T-cell (primary cell): ENCODE measurements at regions not wholly inside any gene's neighbourhood (a gene's known extent, or its start where the extent isn't known, plus 50 kb on each side); places are given as distances from the start of the nearest gene placed in this dataset.

ENCODE experiments used
- ATAC-seq, 4 experiments: fragments of 200-7000 bp in 3 of 4; fragments of 150-1000 bp in 1 of 4; cut with Tn5 transposase; replicated peaks in 1 of 4; 1 replicate in 3 of 4; 2 replicates in 1 of 4; pipeline ENCODE4 v1.10.0; 2021; ENCODE audit warnings: moderate library complexity in 3 of 4, mild to moderate bottlenecking in 2 of 4, moderate number of reproducible peaks in 1 of 4
- CTCF ChIA-PET, 2 donors: fragments of 300-600 bp; sonication (Branson Sonifier 250); formaldehyde crosslinking; loops; one replicate each; lab custom pipeline; 2022; ENCODE audit warnings: antibody characterized with exemption in 2 of 2; lab: Charles Lee
- POLR2A ChIA-PET, 2 donors: fragments of 300-600 bp; sonication (Branson Sonifier 250); formaldehyde crosslinking; loops; one replicate each; lab custom pipeline; 2022; ENCODE audit warnings: antibody characterized with exemption in 2 of 2; lab: Charles Lee
- DNase-seq, 35 experiments: peaks; one replicate each; pipeline versions ENCODE4 v3.0.0 to v3.0.0-alpha.2; 2013 to 2023
- H3K27ac ChIP-seq: one replicate; pipeline ENCODE4 v1.5.1; 2013; ENCODE audit warnings: low read length
- H3K27me3 ChIP-seq, 2 experiments: replicated peaks in 1 of 2; 1 replicate in 1 of 2; 2 replicates in 1 of 2; pipeline versions ENCODE4 v1.6.1 to v1.7.0; 2013; ENCODE audit warnings: low read length in 1 of 2, mixed read lengths in 1 of 2; ENCODE audit not compliant: control insufficient read depth in 2 of 2, insufficient read depth in 2 of 2; ENCODE audit errors: extremely low read depth in 1 of 2
- H3K36me3 ChIP-seq, 2 donors: 1 replicate in 1 of 2; 2 replicates in 1 of 2; pipeline versions ENCODE4 v1.6.1 to v1.7.0; 2013; ENCODE audit warnings: low read length in 1 of 2; ENCODE audit not compliant: control insufficient read depth in 2 of 2, insufficient read depth in 1 of 2; ENCODE audit errors: extremely low read depth in 1 of 2
- H3K4me1 ChIP-seq, 2 experiments: 1 replicate in 1 of 2; 2 replicates in 1 of 2; pipeline versions ENCODE4 v1.6.1 to v1.7.0; 2013; ENCODE audit warnings: low read length in 2 of 2, mixed read lengths in 1 of 2; ENCODE audit not compliant: insufficient read depth in 2 of 2, control insufficient read depth in 1 of 2; ENCODE audit errors: extremely low read depth in 1 of 2
- H3K4me3 ChIP-seq, 2 donors: 1 replicate in 1 of 2; 2 replicates in 1 of 2; pipeline versions ENCODE4 v1.5.1 to v1.7.0; 2013; ENCODE audit warnings: mild to moderate bottlenecking in 2 of 2, low read length in 1 of 2, moderate library complexity in 1 of 2; ENCODE audit not compliant: control insufficient read depth in 1 of 2; ENCODE audit errors: extremely low read depth in 1 of 2
- H3K9me3 ChIP-seq: 2 replicates; pipeline ENCODE4 v1.7.0; 2013
- H3K27ac Mint-ChIP-seq, 2 donors: one replicate each; pipeline ENCODE4 v1.8.0; 2020 to 2021; ENCODE audit warnings: mild to moderate bottlenecking in 2 of 2, mixed read lengths in 2 of 2
- H3K27me3 Mint-ChIP-seq, 2 donors: one replicate each; pipeline ENCODE4 v1.8.0; 2021 to 2022; ENCODE audit warnings: mixed read lengths in 2 of 2
- H3K36me3 Mint-ChIP-seq: one replicate; pipeline ENCODE4 v1.8.0; 2021; ENCODE audit warnings: mixed read lengths
- H3K4me1 Mint-ChIP-seq, 3 donors: one replicate each; pipeline ENCODE4 v1.8.0; 2020 to 2022; ENCODE audit warnings: mixed read lengths in 3 of 3, mild to moderate bottlenecking in 1 of 3
- H3K4me3 Mint-ChIP-seq, 3 donors: one replicate each; pipeline ENCODE4 v1.8.0; 2020 to 2022; ENCODE audit warnings: mild to moderate bottlenecking in 3 of 3, mixed read lengths in 3 of 3, moderate library complexity in 3 of 3
- H3K9me3 Mint-ChIP-seq, 3 donors: one replicate each; pipeline ENCODE4 v1.8.0; 2020 to 2022; ENCODE audit warnings: mixed read lengths in 3 of 3
- WGBS: methylation state at CpG from one replicate; pipeline ENCODE4 v1.1.5; 2013; ENCODE audit warnings: missing lambda C conversion rate; ENCODE audit not compliant: insufficient coverage; 5-methylcytosine and 5-hydroxymethylcytosine counted together

- H3K27me3 ChIP-seq, result no peaks in the 10 kb centered on the region
- H3K4me1 ChIP-seq, result no peaks in the 10 kb centered on the region
- 83% methylated on average over 1 of the region's 4 CpGs for WGBS
- ChIA-PET CTCF (no interaction called here), POLR2A (no interaction called here)
- Mint-ChIP-seq H3K27ac (no peak overlapping the region), H3K4me1 (peaks cover 0 to 2% (median 0%) of the 10 kb centered on the region in 3 donors), H3K4me3 (no peak overlapping the region), H3K27me3 (peaks cover 2 to 5% of the 10 kb centered on the region in 2 donors), H3K36me3 (no peaks in the 10 kb centered on the region), H3K9me3 (no peaks in the 10 kb centered on the region)
- no peak for ATAC-seq
- H3K4me3 ChIP-seq, result no peak overlapping the region
- no peak overlapping the region for H3K27ac ChIP-seq
- no peak for DNase-seq
- no peaks in the 10 kb centered on the region for H3K36me3 ChIP-seq
- H3K9me3 ChIP-seq, result no peaks in the 10 kb centered on the region
Observed at GRCh38 chr11:10641912-10642697, 51.5 kb downstream of the IRAG1 start.

- Mint-ChIP-seq H3K4me3 (no peak overlapping the region), H3K36me3 (no peaks in the 10 kb centered on the region), H3K4me1 (peaks cover 0 to 2% (median 0%) of the 10 kb centered on the region in 3 donors), H3K27me3 (peaks cover 2 to 5% of the 10 kb centered on the region in 2 donors), H3K27ac (no peak overlapping the region), H3K9me3 (no peaks in the 10 kb centered on the region)
- H3K4me3 ChIP-seq, result no peak overlapping the region
- ChIA-PET POLR2A (no interaction called here), CTCF (no interaction called here)
- ATAC-seq, result no peak
- no peak for DNase-seq
- WGBS, result 83% methylated on average over 4 of the region's 9 CpGs
- H3K36me3 ChIP-seq, result no peaks in the 10 kb centered on the region
- no peaks in the 10 kb centered on the region for H3K4me1 ChIP-seq
- H3K27ac ChIP-seq, result no peak overlapping the region
- H3K27me3 ChIP-seq, result no peaks in the 10 kb centered on the region
- no peaks in the 10 kb centered on the region for H3K9me3 ChIP-seq
Observed at GRCh38 chr11:10641177-10641911, 52.2 kb downstream of the IRAG1 start.

- ATAC-seq (no peak), DNase-seq (peak in 1 of 35 experiments; percentile 2)
- Mint-ChIP-seq H3K4me3 (no peak overlapping the region), H3K9me3 (no peaks in the 10 kb centered on the region), H3K27ac (no peak overlapping the region), H3K36me3 (no peaks in the 10 kb centered on the region), H3K27me3 (peaks cover 2 to 5% of the 10 kb centered on the region in 2 donors), H3K4me1 (peaks cover 0 to 4% (median 2%) of the 10 kb centered on the region in 3 donors)
- ChIA-PET POLR2A (no interaction called here), CTCF (no interaction called here)
- no peak overlapping the region for H3K27ac ChIP-seq
- peaks cover 0 to 1% of the 10 kb centered on the region in 2 experiments for H3K27me3 ChIP-seq
- WGBS, result 86% methylated on average over 1 of the region's 3 CpGs
- H3K4me3 ChIP-seq, result no peak overlapping the region
- H3K4me1 ChIP-seq, result no peaks in the 10 kb centered on the region
- H3K9me3 ChIP-seq, result no peaks in the 10 kb centered on the region
- H3K36me3 ChIP-seq, result no peaks in the 10 kb centered on the region
Observed at GRCh38 chr11:10640308-10640707, 53.2 kb downstream of the IRAG1 start.

- peaks cover 0 to 5% (median 2%) of the 10 kb centered on the region in 3 donors for H3K4me1 Mint-ChIP-seq
- H3K9me3 Mint-ChIP-seq, result no peaks in the 10 kb centered on the region
- H3K36me3 Mint-ChIP-seq, result no peaks in the 10 kb centered on the region
- Histone ChIP-seq H3K36me3 (no peaks in the 10 kb centered on the region), H3K9me3 (no peaks in the 10 kb centered on the region), H3K4me3 (no peak overlapping the region), H3K4me1 (no peaks in the 10 kb centered on the region), H3K27me3 (peaks cover 0 to 4% of the 10 kb centered on the region in 2 experiments), H3K27ac (no peak overlapping the region)
- WGBS, result 79% methylated on average over 4 of the region's 7 CpGs
- peaks cover 2 to 5% of the 10 kb centered on the region in 2 donors for H3K27me3 Mint-ChIP-seq
- H3K27ac Mint-ChIP-seq, result no peak overlapping the region
- CTCF ChIA-PET, result no interaction called here
- ATAC-seq, result no peak
- no peak overlapping the region for H3K4me3 Mint-ChIP-seq
- peak in 1 of 35 experiments; percentile 3 for DNase-seq
- POLR2A ChIA-PET, result no interaction called here
Observed at GRCh38 chr11:10639350-10639749, 54.2 kb downstream of the IRAG1 start.

GRCh38 chr11:10638316-10638925 lies 55.1 kb downstream of the IRAG1 start:
- Mint-ChIP-seq H3K27me3 (peaks cover 3 to 5% of the 10 kb centered on the region in 2 donors), H3K27ac (no peak overlapping the region), H3K4me3 (no peak overlapping the region), H3K36me3 (no peaks in the 10 kb centered on the region), H3K4me1 (peaks cover 0 to 5% (median 2%) of the 10 kb centered on the region in 3 donors), H3K9me3 (no peaks in the 10 kb centered on the region)
- no peak overlapping the region for H3K27ac ChIP-seq
- no peak for DNase-seq
- ChIA-PET CTCF (no interaction called here), POLR2A (no interaction called here)
- no peak for ATAC-seq
- no peaks in the 10 kb centered on the region for H3K36me3 ChIP-seq
- no peak overlapping the region for H3K4me3 ChIP-seq
- peaks cover 0 to 6% of the 10 kb centered on the region in 2 experiments for H3K27me3 ChIP-seq
- no peaks in the 10 kb centered on the region for H3K9me3 ChIP-seq
- no CpG with 5 or more reads among the region's 3 CpGs for WGBS
- no peaks in the 10 kb centered on the region for H3K4me1 ChIP-seq

GRCh38 chr11:10637731-10638151 lies 55.8 kb downstream of the IRAG1 start:
- no peaks in the 10 kb centered on the region for H3K4me1 ChIP-seq
- WGBS, result 56% methylated on average over 1 of the region's 1 CpG
- Mint-ChIP-seq H3K27me3 (peaks cover 3 to 5% of the 10 kb centered on the region in 2 donors), H3K4me1 (peaks cover 0 to 5% (median 2%) of the 10 kb centered on the region in 3 donors), H3K9me3 (no peaks in the 10 kb centered on the region), H3K4me3 (no peak overlapping the region), H3K27ac (no peak overlapping the region), H3K36me3 (no peaks in the 10 kb centered on the region)
- ChIA-PET POLR2A (no interaction called here), CTCF (no interaction called here)
- ATAC-seq (no peak), DNase-seq (no peak)
- no peak overlapping the region for H3K4me3 ChIP-seq
- no peaks in the 10 kb centered on the region for H3K9me3 ChIP-seq
- H3K36me3 ChIP-seq, result no peaks in the 10 kb centered on the region
- peaks cover 0 to 6% of the 10 kb centered on the region in 2 experiments for H3K27me3 ChIP-seq
- no peak overlapping the region for H3K27ac ChIP-seq
